Left lobe of liver (tissue), 2 donors: ENCODE measurements at regions not wholly inside any gene's neighbourhood (a gene's known extent, or its start where the extent isn't known, plus 50 kb on each side); places are given as distances from the start of the nearest gene placed in this dataset.

ENCODE experiments used
- ATAC-seq: fragments of 200-7000 bp; cut with Tn5 transposase; one replicate; pipeline ENCODE4 v1.9.1; 2020; ENCODE audit warnings: mild to moderate bottlenecking, moderate library complexity
- DNase-seq: peaks from one replicate; pipeline ENCODE4 v3.0.0-alpha.2; 2020; ENCODE audit warnings: low spot score
- donor health status: DM: no; HTN: no; CAD: no; lungs with moderate emphysema.
- donor health status: DM: no; HTN: yes; CAD: no.

GRCh38 chr2:12795851-12796250 is 79.1 kb downstream of the TRIB2 start:
- no peak for ATAC-seq
- DNase-seq: no peak

- DNase-seq (no peak), ATAC-seq (no peak)
These were observed 79.9 kb downstream of the TRIB2 start for GRCh38 chr2:12796657-12797056.

GRCh38 chr2:12797815-12798214 is 81.1 kb downstream of the TRIB2 start:
- DNase-seq (no peak), ATAC-seq (no peak)

- ATAC-seq: no peak
These were observed 86.9 kb downstream of the TRIB2 start for GRCh38 chr2:12803607-12804006.

GRCh38 chr2:12804091-12804856 is 87.5 kb downstream of the TRIB2 start:
- no peak for ATAC-seq
- no peak for DNase-seq

More at GRCh38 chr2:12803607-12804006, 86.9 kb downstream of the TRIB2 start:
- no peak for DNase-seq

GRCh38 chr2:12805033-12805432 is 88.3 kb downstream of the TRIB2 start:
- DNase-seq (no peak), ATAC-seq (no peak)

- no peak for ATAC-seq
- no peak for DNase-seq
These were observed 90.0 kb downstream of the TRIB2 start for GRCh38 chr2:12806549-12807242.

- no peak for DNase-seq
These were observed 91.4 kb downstream of the TRIB2 start for GRCh38 chr2:12807907-12808810.

GRCh38 chr2:12809526-12809925 is 92.8 kb downstream of the TRIB2 start:
- ATAC-seq: peak; percentile 48
- DNase-seq: no peak

More at GRCh38 chr2:12807907-12808810, 91.4 kb downstream of the TRIB2 start:
- ATAC-seq: peak; percentile 37

- DNase-seq: no peak
- ATAC-seq: no peak
These were observed 95.2 kb downstream of the TRIB2 start for GRCh38 chr2:12811916-12812315.

- no peak for DNase-seq
- no peak for ATAC-seq
These were observed 96.4 kb downstream of the TRIB2 start for GRCh38 chr2:12813166-12813565.

GRCh38 chr2:12816379-12817306 is 99.9 kb downstream of the TRIB2 start:
- DNase-seq (no peak), ATAC-seq (no peak)

- DNase-seq: no peak
- ATAC-seq: no peak
These were observed 101.1 kb downstream of the TRIB2 start for GRCh38 chr2:12817870-12818269.

- ATAC-seq: peak; percentile 11
- DNase-seq: no peak
These were observed 101.8 kb downstream of the TRIB2 start for GRCh38 chr2:12818416-12819102.

- ATAC-seq (peak; percentile 90), DNase-seq (peak; percentile 57)
These were observed 102.4 kb downstream of the TRIB2 start for GRCh38 chr2:12819103-12819475.

- ATAC-seq: no peak
- no peak for DNase-seq
These were observed 103.0 kb downstream of the TRIB2 start for GRCh38 chr2:12819721-12820120.

GRCh38 chr2:12821656-12822055 is 104.9 kb downstream of the TRIB2 start:
- ATAC-seq: no peak

GRCh38 chr2:12824351-12824777 is 107.6 kb downstream of the TRIB2 start:
- ATAC-seq: peak; percentile 52

More at GRCh38 chr2:12821656-12822055, 104.9 kb downstream of the TRIB2 start:
- no peak for DNase-seq

GRCh38 chr2:12824778-12825379 is 108.1 kb downstream of the TRIB2 start:
- ATAC-seq (no peak), DNase-seq (no peak)

More at GRCh38 chr2:12824351-12824777, 107.6 kb downstream of the TRIB2 start:
- no peak for DNase-seq
